HG02840 (cell line): ENCODE measurements at regions not wholly inside any gene's neighbourhood (a gene's known extent, or its start where the extent isn't known, plus 50 kb on each side); places are given as distances from the start of the nearest gene placed in this dataset.

Experiments used
- ATAC-seq: cut with Tn5 transposase; IDR thresholded peaks from one replicate; pipeline ENCODE4 v1.9.1; 2021; ENCODE audit warnings: mild to moderate bottlenecking, moderate library complexity, moderate number of reproducible peaks; ENCODE audit not compliant: unreplicated experiment, low FRiP score

DNA sequence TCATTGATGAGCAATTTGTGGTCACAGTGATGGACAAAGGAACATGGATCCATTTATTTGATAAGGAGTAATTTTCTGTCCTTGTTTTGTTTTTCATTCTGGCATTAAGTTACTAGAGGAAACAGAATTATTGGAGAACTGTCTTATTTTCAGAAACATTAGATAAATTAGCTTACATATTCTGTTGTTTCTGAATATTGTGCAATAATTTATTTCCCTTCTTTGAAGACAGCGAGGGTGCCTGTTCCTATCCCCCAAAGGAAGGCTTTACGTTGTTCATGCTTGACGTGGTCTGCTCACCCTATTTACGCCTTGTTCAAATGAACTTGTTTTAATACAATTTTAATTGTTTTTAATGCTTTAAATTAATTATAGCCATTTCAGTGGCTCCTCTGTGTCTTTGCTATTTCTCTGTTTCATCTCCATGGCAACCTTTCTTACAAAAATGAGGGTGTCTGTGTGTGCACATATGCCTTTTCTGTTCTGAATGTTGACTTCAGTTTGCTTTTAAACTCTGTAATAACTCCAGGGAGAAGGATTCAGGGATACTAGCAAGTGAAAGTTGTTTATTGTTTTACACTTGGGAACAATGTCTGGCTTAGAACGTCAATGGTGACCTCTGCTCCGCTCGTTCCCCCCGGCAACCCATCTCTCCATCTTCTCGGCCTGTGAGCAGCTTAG lies 138.3 kb upstream of the PLET1 start:
- no peak for ATAC-seq

DNA sequence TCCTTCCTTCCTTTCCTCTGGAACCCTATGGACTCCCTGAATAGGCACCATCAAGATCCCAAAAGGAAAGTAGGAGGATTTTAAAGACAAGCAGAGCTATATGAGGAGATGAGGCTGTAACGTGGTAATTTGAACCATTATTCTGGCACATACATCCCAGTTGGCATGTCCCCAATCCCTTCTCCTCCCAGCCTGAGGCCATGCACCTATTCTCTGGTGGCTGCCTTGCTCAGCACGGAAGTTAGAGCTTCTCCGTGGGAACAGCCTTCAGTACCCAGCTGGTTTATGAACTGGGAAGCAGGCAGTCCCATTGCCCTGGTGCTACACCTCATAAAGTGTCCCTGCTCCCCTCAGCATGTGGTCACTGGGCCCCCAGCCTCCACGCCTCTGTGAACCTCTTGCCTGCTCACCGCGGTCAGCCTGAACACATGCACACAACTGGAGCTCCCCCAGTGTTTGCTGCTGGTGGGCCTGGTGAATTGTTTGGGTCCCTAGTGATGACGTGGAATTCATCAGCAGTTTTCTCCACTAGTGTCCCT lies 139.9 kb upstream of the PLET1 start:
- ATAC-seq = no peak

DNA sequence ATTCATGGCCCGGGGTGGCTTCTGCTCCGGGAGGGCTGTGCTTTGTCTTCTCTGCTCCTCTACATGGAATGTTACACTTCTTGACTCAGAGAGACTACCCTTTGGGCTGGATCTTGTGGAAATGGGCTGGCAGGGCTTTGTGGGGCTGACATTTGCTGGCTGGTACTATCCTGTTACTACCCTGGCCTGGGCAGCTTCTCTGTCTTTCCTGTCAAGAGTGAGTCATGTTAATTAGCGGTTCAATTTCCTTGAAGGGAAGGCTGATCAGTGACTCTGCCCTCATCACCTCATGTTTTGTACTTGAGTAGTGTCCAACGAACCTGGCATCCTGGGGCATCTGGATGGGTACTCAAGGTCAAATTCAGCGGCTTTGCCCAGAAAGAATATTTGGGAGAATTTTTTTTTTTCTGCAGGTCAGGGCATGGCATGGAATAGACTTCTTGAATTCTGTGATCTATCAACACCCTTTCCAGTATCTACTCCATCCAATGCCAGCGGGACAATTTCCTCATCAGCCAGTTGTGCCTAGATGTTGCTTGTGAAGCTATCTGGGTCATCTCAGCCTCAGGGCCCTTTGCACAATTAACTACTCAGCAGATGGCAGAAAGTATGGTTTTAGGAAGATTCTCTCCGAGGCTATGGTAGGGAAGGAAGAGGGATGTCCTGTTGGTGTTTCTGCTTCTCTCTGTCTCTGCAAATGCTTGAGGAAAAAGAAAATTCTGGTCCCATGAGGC lies 140.5 kb upstream of the PLET1 start:
- ATAC-seq = no peak

DNA sequence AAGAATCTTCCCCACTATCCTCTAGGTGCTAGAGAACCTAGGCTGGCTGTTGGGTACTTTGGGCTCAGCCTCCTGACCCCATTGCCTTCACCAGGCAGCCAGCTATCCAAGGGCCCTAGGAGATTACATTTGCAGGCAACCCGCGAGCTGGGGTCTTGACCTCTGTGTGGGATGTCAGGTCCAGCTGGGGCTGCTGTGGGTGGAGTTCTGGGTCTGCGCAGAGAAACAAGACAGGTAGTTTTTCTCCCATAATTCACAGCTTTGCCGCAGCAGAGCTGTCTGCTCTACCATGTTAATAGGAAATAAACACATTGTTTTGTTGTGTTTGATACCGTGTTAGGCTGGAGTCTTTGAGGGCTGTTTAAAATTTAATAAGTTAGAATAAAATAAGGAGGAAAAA lies 142.8 kb upstream of the PLET1 start:
- no peak for ATAC-seq

GRCh38 chr11:112404112-112404511 lies 143.5 kb upstream of the PLET1 start:
- ATAC-seq = no peak

GRCh38 chr11:112408517-112408916 lies 147.9 kb upstream of the PLET1 start:
- ATAC-seq = no peak

GRCh38 chr11:112410325-112410724 lies 149.7 kb upstream of the PLET1 start:
- ATAC-seq = no peak

DNA sequence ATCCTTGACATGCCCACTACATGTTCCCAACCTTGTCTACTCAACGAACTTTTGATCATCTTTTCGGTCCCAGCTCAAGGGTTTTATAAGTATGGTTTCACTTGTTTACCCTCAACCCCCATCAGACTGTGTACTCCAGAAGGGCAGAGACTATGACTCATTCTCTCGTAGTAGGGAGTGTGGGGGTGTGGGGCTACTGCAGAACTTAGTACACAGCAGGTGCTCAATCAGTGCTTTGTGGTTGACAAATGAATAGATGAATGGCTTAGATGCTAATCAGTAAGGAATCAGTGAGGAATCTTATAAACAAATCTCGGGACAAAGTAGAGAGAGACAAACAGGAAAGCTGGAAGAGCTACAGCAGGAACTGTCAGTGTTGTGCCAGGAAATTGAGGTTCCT lies 151.7 kb upstream of the PLET1 start:
- no peak for ATAC-seq

DNA sequence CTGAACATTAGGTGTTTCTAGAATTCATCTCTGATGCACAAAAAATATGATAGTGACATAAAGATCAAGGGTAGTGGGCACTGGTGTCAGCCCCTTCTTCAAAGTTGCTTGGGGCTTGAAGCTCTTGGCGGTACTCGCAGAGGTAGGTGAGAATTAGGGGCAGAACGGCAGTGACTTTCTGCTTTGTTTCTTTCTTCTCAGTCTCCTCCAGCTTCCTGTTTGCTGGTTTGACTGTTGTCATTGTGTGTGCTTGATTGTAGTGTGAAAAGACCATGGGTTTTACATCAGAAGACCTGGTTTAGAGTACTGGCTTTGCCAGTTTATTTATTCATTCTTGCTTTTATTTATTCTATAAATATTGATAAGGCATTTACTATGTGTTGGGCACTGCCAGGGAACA lies 156.7 kb upstream of the PLET1 start:
- no peak for ATAC-seq

- no peak for ATAC-seq
Observed at GRCh38 chr11:112418438-112418837, 157.8 kb upstream of the PLET1 start.

DNA sequence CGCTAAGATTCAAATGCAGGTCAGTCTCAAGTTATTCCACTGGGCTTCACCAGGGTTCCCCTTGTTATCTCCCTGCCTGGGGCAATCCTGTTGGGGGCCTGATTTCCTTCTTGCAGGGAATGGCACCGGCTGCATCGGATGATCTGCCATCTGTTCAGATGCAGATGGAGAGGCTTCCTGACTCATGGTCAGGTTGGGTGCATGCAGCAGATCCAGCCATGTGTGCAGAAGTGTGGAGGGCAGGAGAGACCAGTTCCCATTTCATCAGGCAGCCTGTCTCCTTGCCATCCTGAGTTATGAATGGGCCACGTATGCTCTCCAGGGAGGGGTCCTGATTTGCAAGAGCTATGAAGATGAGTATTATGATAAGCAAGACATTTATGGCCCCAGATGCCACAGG lies 161.2 kb upstream of the PLET1 start:
- no peak for ATAC-seq

GRCh38 chr11:112425121-112425520 lies 164.5 kb upstream of the PLET1 start:
- no peak for ATAC-seq

GRCh38 chr11:112437096-112437495 lies 176.4 kb upstream of the PLET1 start:
- no peak for ATAC-seq

DNA sequence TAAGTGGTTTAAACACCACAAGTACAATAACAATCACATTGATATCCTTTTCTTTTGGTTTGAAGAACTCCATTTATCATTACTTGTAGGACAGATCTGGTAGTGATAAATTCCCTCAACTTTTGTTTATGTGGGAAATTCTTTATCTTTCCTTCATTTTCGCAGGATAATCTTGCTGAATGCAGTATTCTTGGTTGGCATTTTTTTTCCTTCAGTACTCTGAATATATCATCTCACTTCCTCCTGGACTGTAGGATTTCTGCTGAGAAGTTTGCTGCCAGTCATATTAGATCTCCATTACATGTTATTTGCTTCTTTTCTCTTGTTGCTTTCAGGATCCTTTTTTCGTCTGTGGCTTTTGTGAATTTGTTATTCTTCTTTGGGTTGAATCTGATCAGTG lies 179.0 kb upstream of the PLET1 start:
- no peak for ATAC-seq

DNA sequence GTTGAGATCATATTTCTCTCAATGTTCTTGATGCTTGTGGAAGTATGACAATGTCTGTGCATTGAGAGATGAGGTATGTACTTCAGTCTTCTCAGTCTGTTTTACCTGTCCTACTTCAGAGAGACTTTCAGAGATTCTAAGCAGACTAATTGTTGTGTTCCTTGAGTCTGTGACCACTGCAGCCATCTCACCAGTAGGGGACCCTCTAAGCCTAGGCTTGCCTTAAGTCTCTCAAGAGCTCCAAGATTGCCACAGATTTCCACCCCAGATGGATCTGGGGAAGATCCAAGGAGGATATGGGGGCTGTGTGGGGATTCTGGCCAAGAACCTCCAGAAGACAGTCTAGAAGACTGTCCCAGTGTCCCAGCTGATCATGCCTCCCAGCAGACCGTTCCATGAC lies 179.9 kb upstream of the PLET1 start:
- ATAC-seq = no peak

GRCh38 chr11:112448168-112448567 lies 187.5 kb upstream of the PLET1 start:
- ATAC-seq = no peak

DNA sequence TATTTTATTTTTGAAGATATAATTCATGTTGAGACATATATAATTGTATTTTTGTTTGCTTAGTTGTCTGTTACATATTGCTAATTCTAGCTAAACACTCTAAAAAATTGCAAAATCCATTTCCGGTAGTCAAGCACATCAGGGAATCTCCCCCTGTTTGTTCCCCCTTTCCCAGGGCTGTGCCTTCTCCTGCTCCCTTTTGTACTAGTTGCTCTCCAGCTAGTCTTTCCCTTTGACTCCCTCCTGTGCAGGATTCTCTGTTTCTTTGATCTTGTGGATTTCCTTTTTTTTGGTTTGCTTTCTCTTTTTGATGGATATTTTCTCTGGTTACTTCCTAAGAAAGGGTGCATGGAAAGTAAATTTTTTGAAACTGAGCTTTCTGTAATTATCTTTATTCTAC lies 188.1 kb upstream of the PLET1 start:
- no peak for ATAC-seq

DNA sequence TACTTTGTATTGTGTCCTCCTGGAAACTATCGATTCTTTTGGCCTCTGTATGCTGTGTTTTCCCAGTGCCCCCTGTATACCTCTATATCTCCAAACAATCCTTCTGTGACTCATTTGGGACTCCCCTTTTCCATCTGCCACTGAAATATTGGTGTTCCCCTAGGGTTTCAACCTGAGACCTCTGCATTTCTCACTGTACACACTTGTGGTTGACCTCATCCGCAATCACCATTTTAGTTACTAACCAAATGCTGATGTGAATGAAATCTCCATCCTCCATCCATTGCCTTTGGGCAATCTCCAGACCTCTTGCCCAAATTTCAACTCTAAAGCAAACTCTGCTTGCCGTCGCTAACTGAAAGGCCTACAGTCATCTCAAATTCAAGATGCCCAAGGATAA lies 190.6 kb upstream of the PLET1 start:
- no peak for ATAC-seq

DNA sequence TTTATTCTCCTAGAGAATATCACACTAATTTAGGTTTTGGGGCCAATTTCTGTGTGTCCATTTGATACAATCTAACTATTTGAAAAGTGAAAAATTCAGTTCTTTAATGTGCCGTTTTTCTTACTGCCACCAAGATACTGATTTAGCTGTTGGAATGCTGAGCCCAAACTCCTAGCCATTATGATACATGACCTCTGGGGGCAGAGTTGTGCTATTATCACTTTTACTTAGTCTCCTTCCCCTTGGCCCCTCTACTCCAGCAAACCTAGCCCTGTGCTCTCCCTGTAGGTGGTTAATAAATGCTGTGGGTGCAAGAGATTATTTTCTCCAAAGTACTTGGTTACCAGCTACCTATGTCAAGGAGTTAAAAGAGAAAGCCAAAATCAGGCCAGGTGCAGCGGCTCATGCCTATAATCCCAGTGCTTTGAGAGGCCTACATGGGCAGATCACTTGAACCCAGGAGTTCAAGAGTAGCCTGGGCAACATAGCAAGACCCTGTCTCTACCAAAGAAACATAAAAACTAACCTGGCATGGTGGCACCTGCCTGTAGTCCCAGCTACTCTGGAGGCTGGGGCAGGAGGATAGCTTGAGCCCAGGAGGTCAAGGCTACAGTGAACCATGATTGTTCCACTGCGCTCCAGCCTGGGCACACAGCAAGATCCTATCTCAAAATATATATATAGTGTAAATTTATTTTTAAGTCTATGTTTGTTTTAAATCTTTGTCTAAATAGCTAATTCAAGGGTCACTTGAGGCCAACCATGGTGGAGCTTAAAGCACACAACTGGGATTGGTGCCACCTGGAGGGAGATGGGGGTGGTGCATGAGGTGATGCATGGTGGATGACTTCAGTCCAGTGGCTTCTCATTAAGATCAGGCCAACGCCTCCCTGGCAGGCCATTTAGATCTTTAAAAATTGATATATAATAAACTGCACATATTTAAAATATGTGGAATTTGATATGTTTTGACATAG lies 193.2 kb upstream of the PLET1 start:
- ATAC-seq = no peak

GRCh38 chr11:112454841-112455240 lies 194.2 kb upstream of the PLET1 start:
- no peak for ATAC-seq

- ATAC-seq = no peak
Observed at GRCh38 chr11:112455791-112456190, 195.1 kb upstream of the PLET1 start.
